Aorta (tissue), 5 donors: ENCODE measurements at regions not wholly inside any gene's neighbourhood (a gene's known extent, or its start where the extent isn't known, plus 50 kb on each side); places are given as distances from the start of the nearest gene placed in this dataset.

Experiments used
- ATAC-seq: fragments of 200-7000 bp; cut with Tn5 transposase; one replicate; pipeline ENCODE4 v1.9.1; 2022; ENCODE audit warnings: moderate library complexity; ENCODE audit not compliant: low FRiP score
- DNase-seq, 2 donors: peaks; one replicate each; pipeline ENCODE4 v3.0.0-alpha.2; 2020
- H3K27ac ChIP-seq, 2 donors: one replicate each; pipeline ENCODE4 v1.5.1; 2013; ENCODE audit warnings: low read length in 2 of 2, mild to moderate bottlenecking in 2 of 2, moderate library complexity in 2 of 2, control low read depth in 1 of 2, inconsistent platforms in 1 of 2, low read depth in 1 of 2
- H3K27me3 ChIP-seq, 2 donors: one replicate each; pipeline ENCODE4 v1.6.1; 2013; ENCODE audit warnings: control low read depth in 1 of 2, low read length in 1 of 2, mild to moderate bottlenecking in 1 of 2, moderate library complexity in 1 of 2; ENCODE audit not compliant: insufficient read depth in 2 of 2, control insufficient read depth in 1 of 2
- H3K36me3 ChIP-seq, 2 donors: one replicate each; pipeline ENCODE4 v1.6.1; 2013; ENCODE audit warnings: control low read depth in 1 of 2, low read length in 1 of 2, mild to moderate bottlenecking in 1 of 2; ENCODE audit not compliant: insufficient read depth in 2 of 2, control insufficient read depth in 1 of 2
- H3K4me1 ChIP-seq, 2 donors: one replicate each; pipeline ENCODE4 v1.6.1; 2013; ENCODE audit warnings: low read length in 2 of 2, control low read depth in 1 of 2, mild to moderate bottlenecking in 1 of 2, moderate library complexity in 1 of 2; ENCODE audit not compliant: insufficient read depth in 2 of 2, control insufficient read depth in 1 of 2
- H3K4me3 ChIP-seq, 2 donors: one replicate each; pipeline ENCODE4 v1.5.1; 2013; ENCODE audit warnings: low read length in 2 of 2, control low read depth in 1 of 2, mild to moderate bottlenecking in 1 of 2
- H3K9me3 ChIP-seq: one replicate; pipeline ENCODE4 v1.6.1; 2013; ENCODE audit warnings: mild to moderate bottlenecking, low read length; ENCODE audit not compliant: control insufficient read depth
- WGBS, 2 donors: extraction: QIAGEN DNeasy Blood & Tissue Kit; methylation state at CpG; one replicate each; pipeline ENCODE4 v1.1.7; 2013; 5-methylcytosine and 5-hydroxymethylcytosine counted together
- intact Hi-C, 2 donors: fragments of 100-400 bp; cut with DNase I; formaldehyde crosslinking; loops; one replicate each; pipeline versions ENCODE4 v1.14.2 to v1.15.0; 2022
- donor health status: healthy with polysubstance abuse.
- donor health status: Bipolar disorder and iron deficiency.
- donor health status: DM: no; HTN: no; CAD: no.
- donor health status: DM: no; HTN: no; CAD: no.
- donor health status: DM: yes; HTN: yes; CAD: no.

GRCh38 chr2:8307606-8308180 is 374.2 kb upstream of the ID2 start:
- no peak overlapping the region for H3K4me3 ChIP-seq
- DNase-seq (no peak), ATAC-seq (no peak)
- H3K36me3 ChIP-seq, result no peaks in the 10 kb centered on the region
- H3K27me3 ChIP-seq, result no peaks in the 10 kb centered on the region
- intact Hi-C loops, result loop anchor here in 1 of 2 donors (10.0 kb wide), 1 partner anchor 133 kb away; no protein-coding TSS in a partner anchor
- H3K4me1 ChIP-seq, result peaks cover 0 to 1% of the 10 kb centered on the region in 2 donors
- no peaks in the 10 kb centered on the region for H3K9me3 ChIP-seq
- WGBS, 2 donors, result 82 to 91% methylated on average over 7 of the region's 7 CpGs
- H3K27ac ChIP-seq, result no peak overlapping the region

GRCh38 chr2:8309131-8309530 is 372.7 kb upstream of the ID2 start:
- Histone ChIP-seq H3K9me3 (no peaks in the 10 kb centered on the region), H3K36me3 (no peaks in the 10 kb centered on the region), H3K4me1 (peaks cover 0 to 1% of the 10 kb centered on the region in 2 donors), H3K27me3 (no peaks in the 10 kb centered on the region), H3K27ac (no peak overlapping the region), H3K4me3 (no peak overlapping the region)
- 51% methylated on average over 7 of the region's 7 CpGs for WGBS, 2 donors
- intact Hi-C loops, result loop anchor here in 1 of 2 donors (10.0 kb wide), 1 partner anchor 134 kb away; no protein-coding TSS in a partner anchor
- no peak for DNase-seq
- no peak for ATAC-seq

DNA sequence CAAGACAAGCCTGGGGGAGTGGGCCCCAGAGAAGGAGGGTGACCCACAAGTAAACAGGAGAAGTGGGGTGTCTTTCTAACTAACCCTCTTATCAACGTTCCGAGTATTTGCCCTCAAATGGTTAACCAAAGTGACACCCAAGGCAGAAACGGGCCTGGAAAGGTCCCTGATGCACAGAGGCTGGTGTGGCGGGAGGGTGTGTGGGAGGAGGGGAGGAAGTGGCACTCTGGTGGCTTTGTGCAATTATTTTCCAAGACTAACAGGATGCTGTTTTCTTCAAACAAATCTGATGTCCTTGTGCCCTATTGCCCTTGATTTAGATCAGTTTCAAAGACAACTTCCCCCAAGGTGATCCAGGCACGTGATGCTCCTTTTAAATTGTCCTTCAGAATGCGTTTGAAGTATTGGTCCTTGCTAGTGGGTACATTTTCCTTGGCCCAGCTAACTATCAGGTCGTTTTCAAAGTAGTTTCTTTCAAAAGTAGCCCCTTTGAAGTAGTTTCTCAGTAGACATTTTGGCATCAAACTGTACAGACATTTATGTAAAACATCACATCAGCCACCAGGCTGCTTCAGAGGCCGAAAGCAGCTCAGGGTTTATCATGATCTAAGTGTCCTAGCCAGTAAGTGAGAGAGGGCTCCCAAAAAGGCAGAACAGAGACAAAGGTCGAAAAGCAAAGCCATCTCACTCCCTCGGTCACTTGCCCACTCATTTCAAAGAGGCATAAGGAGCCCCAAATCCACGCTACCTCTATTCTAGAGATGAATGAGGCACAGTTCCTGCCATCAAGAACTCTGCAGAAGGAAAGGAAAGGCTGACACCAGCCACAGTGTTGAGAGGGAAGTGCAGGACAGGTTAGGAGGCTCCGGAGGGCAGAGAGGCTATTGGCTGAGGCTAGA is 371.1 kb upstream of the ID2 start:
- H3K4me3 ChIP-seq, result no peak overlapping the region
- intact Hi-C loops, result no loop called here
- ATAC-seq, result no peak
- no peaks in the 10 kb centered on the region for H3K36me3 ChIP-seq
- H3K9me3 ChIP-seq, result no peaks in the 10 kb centered on the region
- WGBS, 2 donors, result 78 to 81% methylated on average over 12 of the region's 12 CpGs
- no peaks in the 10 kb centered on the region for H3K27me3 ChIP-seq
- H3K4me1 ChIP-seq, result peaks cover 0 to 1% of the 10 kb centered on the region in 2 donors
- no peak for DNase-seq
- H3K27ac ChIP-seq, result no peak overlapping the region

- intact Hi-C loops, result no loop called here
- Histone ChIP-seq H3K9me3 (no peaks in the 10 kb centered on the region), H3K27ac (no peak overlapping the region), H3K4me1 (no peaks in the 10 kb centered on the region), H3K27me3 (no peaks in the 10 kb centered on the region), H3K4me3 (no peak overlapping the region), H3K36me3 (no peaks in the 10 kb centered on the region)
- no peak for DNase-seq
- no peak for ATAC-seq
- 91 to 95% methylated on average over 3 of the region's 3 CpGs for WGBS, 2 donors
These were observed 369.6 kb upstream of the ID2 start for GRCh38 chr2:8312221-8312620.

GRCh38 chr2:8312861-8313830 is 368.7 kb upstream of the ID2 start:
- H3K4me1 ChIP-seq, result no peaks in the 10 kb centered on the region
- no peak overlapping the region for H3K27ac ChIP-seq
- WGBS, 2 donors, result 90 to 95% methylated on average over 8 of the region's 8 CpGs
- ATAC-seq (no peak), DNase-seq (no peak)
- no peaks in the 10 kb centered on the region for H3K27me3 ChIP-seq
- H3K36me3 ChIP-seq, result no peaks in the 10 kb centered on the region
- no peaks in the 10 kb centered on the region for H3K9me3 ChIP-seq
- no peak overlapping the region for H3K4me3 ChIP-seq
- intact Hi-C loops, result no loop called here

DNA sequence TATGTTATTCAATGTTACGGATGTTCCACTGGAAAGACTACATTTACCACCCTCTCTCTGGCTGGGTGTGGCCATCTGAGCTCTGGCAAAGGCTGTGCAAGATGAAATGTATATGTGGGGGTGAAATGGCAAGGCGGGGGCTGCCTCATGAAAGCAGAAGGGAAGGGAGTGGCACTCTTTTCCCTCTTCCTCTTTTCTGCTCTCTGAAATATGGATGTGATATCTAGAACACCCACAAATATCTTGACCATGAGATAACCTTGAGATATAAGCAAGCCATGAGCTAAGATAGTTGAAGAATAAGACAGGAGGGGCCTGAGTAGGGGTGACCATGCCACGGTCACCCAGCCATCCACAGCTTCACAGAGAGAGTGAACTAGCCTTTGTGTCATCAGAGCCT is 367.8 kb upstream of the ID2 start:
- WGBS, 2 donors, result 93 to 99% methylated on average over 3 of the region's 3 CpGs
- H3K9me3 ChIP-seq, result no peaks in the 10 kb centered on the region
- ATAC-seq (no peak), DNase-seq (no peak)
- H3K4me3 ChIP-seq, result no peak overlapping the region
- no peaks in the 10 kb centered on the region for H3K4me1 ChIP-seq
- H3K27ac ChIP-seq, result no peak overlapping the region
- no peaks in the 10 kb centered on the region for H3K27me3 ChIP-seq
- intact Hi-C loops, result no loop called here
- no peaks in the 10 kb centered on the region for H3K36me3 ChIP-seq

- Histone ChIP-seq H3K27me3 (no peaks in the 10 kb centered on the region), H3K9me3 (no peaks in the 10 kb centered on the region), H3K4me3 (no peak overlapping the region), H3K27ac (no peak overlapping the region), H3K4me1 (no peaks in the 10 kb centered on the region), H3K36me3 (no peaks in the 10 kb centered on the region)
- intact Hi-C loops, result no loop called here
- 93 to 97% methylated on average over 7 of the region's 7 CpGs for WGBS, 2 donors
- DNase-seq, result no peak
- ATAC-seq, result no peak
These were observed 366.2 kb upstream of the ID2 start for GRCh38 chr2:8315531-8316165.

DNA sequence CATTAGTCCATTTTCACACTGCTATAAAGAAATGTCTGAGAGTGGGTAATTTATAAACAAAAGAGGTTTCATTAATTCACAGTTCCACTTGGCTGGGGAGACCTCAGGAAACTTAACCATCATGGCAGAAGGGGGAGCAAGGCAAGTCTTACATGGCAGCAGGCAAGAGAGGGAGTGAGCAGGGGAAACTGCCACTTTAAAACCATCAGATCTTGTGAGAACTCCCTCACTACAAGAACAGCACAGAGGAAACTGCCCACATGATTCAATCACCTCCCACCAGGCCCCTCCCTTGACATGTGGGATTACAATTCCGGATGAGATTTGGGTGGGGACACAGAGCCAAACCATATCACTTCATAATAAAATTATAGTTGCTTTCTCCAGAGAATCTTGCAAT is 365.5 kb upstream of the ID2 start:
- intact Hi-C loops, result no loop called here
- Histone ChIP-seq H3K36me3 (no peaks in the 10 kb centered on the region), H3K9me3 (no peaks in the 10 kb centered on the region), H3K4me3 (no peak overlapping the region), H3K4me1 (no peaks in the 10 kb centered on the region), H3K27ac (no peak overlapping the region), H3K27me3 (no peaks in the 10 kb centered on the region)
- no peak for DNase-seq
- no peak for ATAC-seq
- 62 to 68% methylated on average over 1 of the region's 1 CpG for WGBS, 2 donors
